Embryonic facial prominence (tissue), 1 donor: ENCODE measurements at regions not wholly inside any gene's neighbourhood (a gene's known extent, or its start where the extent isn't known, plus 50 kb on each side); places are given as distances from the start of the nearest gene placed in this dataset.

ENCODE experiments used
- DNase-seq: peaks from one replicate; pipeline ENCODE4 v3.0.0-alpha.2; 2016; ENCODE audit errors: extremely low spot score

DNA sequence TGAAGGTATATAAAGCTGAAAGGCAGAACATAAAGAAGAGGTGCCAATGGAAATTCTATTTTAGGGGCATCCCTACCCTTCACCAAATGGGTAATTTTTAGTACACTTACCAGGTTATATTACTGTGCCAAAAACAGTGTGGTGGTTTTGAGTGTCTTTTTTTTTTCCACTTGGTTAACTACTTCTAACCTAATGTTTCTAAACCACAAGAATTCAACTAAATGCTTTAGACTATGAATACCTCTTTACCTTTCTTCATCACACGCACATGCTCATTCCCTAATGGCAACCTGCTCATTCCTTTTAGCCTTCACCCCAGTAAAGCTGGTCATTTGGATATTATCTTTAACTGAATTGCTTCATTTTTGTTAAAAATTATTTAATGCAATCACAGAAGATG is 215.6 kb downstream of the PIK3R1 start:
- DNase-seq, result no peak

DNA sequence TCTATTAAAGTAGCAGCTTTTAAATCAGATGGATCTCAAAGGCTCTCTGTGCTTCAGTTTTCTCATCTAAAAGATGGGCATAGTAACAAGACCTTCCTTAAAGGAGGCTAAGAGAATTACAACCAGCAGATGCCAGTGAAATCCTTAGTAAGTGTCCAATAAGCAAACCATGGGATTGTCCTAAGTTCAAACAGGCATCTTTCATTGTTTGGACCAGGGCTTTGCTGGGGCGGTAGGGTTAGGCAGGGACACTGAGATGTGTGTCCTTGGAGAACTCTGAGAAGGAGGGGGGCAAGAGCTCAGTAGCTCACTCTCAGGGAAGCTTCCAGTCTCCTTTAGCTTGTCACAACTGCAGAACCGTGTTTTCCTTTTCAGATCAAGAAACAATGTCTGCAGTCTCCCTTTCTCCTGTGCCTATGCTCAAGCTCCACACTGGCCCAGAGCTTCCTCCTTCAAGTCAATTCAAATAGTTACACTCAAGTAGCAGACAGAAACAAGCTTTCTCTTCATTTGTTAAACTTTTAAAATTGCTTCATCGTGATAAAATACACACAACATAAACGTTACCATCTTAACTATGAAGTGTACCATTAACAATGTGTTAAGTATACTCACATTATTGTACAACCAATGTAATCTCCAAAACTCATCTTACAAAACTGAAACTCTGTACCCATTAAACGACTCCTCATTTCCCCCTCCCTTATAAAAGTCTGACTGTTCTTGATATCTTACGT is 216.2 kb downstream of the PIK3R1 start:
- no peak for DNase-seq

DNA sequence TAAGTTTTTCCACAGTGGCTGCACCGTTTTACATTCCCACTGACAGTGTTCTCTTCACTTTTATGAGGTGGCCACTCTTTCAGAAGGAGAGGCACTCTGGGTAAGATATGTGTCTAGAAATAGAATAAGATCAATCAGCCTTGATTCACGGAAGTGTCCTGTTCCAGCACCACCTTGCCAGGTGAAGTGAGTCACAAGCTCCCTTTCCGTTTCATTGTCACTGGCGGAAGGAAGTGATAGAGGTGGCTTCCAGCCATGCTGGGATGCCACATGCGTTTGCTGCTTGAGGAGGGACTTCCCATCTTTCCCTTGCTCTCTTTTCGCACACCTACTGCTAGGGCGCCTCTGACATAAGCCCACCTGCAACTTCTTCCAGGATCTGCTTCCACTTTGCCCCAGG is 217.1 kb downstream of the PIK3R1 start:
- no peak for DNase-seq

DNA sequence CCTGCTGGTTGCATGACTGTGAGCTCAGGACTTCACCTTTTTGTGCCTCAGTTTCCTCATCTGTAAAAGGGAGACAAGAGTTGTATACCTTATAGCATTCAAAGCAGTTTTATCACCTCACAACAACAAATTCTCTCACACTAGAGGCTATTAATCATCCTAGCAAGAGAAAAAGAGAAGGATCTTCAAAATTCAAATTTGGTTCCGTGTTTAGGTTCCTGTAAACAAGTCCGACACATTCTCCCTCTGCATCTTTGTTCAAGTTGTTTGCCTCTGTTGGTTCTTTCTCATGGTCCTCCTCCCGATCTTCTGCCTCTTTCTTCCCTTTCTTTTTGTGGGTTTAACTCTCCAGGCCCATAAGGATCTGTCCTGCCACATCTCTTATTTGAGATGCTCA is 218.0 kb downstream of the PIK3R1 start:
- no peak for DNase-seq

DNA sequence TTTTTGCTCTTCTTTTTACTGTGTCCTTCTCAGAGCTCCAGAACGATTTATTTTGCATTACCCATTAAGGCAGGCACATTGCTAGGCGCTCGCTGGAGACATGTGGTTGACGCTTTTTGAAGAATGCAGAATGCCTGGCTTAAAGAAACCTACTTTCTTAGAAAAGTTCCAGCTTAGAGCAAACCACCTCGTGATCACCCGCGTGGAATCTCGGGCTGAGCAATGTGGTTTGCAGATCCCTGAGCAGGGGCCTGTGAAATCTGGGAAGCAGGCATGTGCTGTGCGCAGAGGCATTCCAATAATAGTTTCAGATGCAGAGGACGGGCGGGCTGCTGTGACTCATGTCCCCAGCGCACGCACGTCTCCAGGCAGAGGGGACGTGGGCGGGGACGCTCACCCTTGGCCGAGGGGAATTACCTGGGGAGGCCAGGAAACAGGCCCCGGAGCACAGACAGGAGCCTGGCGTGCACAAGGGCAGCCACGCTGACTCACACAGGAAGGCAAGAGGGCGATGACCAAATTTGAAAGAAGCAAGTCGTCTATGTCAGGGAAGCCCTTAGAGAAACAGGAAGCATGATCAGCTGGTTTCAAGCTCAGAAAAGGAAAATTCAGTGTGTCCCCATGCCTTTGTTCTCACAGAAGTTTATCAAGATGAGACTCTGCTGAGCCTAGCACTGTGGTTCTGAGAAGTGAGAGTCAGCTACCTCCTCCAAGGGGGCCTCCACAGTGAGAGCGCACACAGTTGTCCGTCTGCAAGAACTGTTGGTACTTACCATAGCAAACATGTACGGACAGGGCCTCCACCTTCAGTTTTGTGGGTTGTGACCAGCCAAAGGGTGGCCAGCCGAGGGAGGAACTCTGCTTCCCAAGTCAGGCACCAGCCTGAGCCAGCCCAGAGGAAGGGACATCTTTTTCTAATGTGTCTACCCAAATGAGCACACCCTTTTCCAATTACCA is 218.6 kb downstream of the PIK3R1 start:
- DNase-seq, result no peak

DNA sequence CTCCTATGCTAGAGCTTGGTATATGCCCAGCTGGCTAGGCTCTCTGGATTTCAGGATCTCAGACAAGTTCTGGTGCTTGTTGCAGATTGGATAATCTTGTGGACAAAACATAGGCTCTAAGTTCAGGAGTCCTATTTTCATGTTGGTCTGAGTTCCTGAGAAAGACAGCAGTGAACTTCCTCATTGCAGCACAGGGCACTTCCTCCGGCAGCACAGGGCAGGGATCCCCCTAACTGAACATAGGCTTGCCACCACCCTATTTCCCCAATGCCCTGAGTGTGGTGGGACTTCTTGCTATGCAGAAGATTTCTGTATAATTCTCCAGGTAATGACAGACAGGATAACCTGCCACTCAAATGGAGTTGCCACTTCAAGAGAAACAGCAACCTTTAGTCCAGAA is 220.1 kb downstream of the PIK3R1 start:
- DNase-seq, result no peak

DNA sequence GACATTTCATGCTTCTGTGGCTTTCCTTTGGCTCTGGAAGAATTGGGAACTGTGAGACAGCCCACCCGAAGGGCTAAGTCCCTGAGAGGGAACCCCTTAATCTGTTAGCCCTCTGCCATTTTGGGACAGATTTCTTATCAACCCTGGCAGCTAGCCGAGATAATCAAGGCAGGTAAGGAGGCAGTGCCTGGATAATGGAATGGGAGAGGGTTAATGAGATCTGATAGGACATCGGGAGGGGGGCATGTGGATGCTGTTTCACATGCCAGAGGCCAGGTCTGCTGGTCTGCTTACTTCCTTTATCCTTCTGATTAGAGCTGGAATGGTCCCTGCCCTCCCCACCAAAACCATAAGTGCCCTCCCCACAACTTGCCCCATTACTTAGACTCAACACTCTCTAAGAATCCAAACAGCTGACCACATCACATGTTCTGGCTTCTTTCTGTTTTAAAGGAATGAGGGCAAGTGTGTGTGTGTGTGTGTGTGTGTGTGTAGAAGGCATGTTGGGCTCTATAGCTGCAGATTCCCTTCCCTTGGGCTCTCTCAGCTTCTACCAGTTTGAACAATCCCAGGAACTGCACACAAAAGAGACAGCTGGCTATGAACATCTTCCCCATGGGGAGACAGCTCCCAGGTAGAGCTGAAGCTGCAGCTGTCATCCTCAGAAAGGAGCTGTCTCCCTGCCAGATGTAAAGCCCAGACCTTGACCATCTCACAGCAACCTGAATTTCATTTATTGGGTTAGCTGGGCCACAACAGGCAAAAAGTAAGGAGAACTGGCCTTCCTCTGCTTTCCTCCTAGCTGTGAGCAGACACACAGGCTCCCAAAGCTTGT is 221.3 kb downstream of the PIK3R1 start:
- no peak for DNase-seq

DNA sequence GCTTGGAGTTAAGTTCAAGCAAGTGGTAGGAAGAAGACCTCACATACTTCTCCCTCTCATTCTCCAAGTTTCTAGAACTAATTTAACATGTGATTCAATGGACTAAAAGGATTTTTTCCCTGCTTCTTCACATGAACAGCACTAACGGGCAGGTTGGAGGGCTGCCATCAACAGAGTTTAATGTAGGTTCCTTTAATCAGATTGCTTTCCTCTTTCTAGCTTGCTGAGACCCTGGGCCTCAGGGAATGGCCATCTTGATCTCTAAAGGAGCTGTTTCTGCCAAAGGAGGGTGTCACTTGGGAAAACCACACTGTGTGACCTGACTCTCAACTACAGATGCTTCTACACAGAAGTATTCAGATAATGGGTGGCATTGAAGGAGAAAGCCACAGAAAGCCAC is 223.3 kb downstream of the PIK3R1 start:
- DNase-seq, result no peak

DNA sequence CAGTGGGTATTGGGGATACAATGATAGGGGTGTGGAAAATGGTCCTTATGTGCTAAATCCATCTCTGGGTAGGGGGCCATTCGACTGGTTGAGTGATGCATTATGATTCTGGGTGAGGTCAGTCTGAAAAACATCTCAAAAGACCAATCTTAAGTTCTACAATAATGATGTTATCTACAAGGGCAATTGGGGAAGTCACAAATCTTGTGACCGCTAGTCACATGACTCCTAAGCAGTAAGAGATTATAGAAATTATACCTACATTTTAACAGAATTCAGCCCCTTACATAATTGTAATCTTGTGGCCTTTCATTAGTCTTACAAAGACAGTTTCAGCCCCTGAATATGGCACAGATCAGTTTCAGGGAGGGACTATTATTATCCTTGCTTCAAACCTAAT is 224.7 kb downstream of the PIK3R1 start:
- DNase-seq, result no peak

DNA sequence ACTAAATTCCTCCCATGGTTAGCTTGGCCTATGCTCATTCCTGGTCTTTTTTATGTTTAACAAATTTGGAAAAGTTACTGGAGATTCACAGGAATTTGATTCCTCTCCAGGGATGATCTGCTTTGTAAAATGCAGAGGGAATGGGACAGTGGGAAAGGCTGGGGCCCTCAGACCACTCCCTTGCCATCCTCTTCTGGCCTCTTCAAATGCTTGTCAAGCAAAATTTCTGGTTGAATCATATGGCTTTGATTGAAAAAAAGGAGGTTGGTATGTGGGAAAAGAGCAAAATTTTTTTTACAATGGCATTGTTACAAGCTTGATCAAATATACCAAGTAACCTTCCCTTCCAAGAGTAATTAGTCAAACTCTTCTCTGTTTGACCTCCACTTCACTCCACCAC is 225.1 kb downstream of the PIK3R1 start:
- DNase-seq, result no peak

DNA sequence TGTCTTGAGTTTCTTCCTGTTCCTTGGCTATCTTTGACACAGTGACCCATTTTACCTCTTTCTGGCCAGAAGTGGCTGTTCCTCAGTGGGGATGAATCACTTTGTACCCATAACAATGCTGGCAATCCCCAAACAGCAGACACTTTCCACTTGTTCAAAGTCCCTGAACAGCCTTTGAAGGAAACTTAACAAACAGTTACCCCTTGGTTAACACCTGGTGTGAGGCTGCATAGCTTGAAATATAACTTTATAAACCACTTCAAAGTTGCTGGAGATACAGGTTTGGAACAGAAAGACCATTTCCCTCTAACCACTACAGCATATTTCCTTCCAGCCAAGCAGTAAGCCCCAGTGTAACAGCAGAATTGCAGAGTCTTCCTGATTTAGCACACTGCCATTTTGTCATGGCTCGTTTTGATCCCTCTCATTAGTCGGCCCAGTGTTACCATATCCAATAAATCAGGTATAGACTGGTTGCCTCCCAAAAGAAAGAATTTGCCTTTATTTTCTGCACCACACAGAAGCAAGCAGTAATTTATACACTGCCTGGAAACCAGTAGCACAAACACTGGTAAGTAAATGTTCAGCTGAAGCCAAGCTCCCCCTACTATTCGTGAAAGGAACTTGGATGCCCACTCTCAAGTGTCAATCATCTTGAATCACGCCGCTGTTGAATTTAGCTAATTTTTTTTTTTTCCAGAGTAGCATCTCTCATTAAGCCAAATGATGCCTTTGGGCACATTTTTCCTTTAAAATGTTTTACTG is 225.9 kb downstream of the PIK3R1 start:
- no peak for DNase-seq

DNA sequence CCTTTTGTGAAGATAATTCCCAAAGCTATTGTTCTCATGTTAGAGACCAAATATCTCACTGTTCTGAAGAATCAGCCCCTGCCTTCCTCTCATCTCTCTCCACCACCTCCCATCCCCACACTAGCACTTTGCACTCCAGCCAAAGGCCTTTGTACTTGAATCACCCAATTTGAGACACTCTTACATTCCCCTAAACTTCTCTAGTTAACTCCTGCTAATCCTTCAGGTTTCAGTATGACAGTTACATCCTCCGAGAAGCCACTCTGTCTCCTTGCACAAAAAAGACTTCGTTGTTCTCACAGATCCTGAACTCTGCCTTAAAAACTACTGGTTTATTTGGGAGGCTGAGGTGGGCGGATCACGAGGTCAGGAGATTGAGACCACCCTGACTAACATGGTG is 227.5 kb downstream of the PIK3R1 start:
- DNase-seq, result no peak

DNA sequence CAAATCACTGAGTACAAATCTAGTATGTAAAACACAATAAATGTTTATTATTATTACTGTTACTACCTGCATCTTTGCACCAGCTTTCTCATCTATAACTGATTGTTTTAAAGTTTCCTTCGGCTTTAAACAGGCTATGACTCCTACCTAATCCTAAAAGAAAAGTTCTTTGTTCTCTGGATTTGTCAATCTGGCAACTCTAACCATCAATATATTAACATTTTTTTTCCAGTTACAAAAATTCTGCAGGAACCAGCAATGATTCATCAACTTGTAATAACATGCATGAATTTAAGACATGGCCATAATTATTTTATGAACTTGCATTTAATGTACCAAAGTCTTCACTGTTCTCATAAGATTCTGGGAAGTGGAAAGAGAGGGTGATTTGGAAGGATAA is 228.5 kb downstream of the PIK3R1 start:
- no peak for DNase-seq

DNA sequence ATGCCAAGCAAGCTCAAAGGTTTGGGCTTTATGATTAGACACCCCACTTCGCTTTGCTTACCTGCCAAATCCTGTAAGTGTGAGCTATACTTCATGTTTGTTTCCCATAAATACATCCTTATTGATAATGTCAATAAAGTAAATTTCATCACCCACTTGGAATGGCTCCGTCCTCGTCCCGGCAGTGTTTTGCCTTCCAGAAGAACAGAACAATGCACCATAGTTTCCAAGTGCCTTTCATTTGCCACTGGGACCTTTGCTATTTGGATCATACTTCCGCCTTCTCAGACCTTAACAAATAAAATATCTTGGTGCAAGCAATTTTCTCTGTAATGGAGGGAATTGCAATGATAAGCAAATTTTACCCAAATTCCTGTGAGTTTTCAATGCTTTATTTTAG is 229.3 kb downstream of the PIK3R1 start:
- no peak for DNase-seq

DNA sequence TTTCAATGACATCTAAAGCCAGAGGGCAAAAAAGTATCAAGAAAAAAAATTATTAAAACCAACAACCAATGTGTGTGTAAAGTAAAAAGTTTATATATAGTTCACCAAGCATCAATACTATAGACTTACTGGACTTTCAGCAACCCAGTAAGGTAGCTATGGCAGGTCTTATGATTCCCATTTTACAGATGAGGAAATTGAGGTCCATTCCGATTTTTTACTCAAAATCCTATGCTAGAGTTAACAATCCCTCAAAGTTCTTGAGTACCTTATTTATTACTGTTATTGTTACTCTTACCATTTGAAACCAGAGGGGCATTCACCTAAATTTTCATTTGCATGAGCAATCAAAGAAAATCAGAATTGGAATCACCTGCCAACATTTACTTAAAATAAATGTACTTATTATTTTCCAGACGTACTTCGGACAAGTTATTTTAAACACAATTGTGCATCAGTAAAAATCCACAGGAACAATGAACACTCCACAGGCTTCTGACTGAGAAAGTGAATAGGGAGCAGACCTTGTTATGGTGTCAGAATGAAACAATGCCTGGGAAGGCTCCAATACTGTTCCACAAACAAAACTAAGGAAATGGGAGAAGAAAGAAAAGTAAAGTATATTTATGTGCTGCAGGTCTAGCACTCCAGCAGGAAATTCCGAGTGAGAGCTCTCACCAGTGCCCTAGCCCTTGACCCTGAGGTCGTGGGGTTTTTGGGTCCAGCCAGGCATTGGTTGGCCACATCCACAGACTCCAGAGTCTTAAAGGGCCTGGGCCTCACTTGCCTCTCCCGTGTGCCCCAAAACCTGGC is 229.9 kb downstream of the PIK3R1 start:
- DNase-seq, result no peak

DNA sequence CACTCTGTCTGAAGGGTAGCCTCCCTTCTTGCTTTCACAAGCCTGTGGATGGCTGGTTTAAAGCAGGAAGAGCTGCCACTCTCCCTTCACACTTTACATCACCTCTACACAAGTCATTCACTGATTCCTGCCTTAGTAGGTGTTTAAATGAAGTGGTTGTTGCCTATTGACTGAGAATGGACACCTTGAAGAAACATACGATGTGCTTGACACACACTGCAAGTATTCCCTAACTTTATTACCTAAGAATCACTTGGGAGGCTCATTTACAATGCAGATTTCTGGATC is 230.5 kb downstream of the PIK3R1 start:
- no peak for DNase-seq

DNA sequence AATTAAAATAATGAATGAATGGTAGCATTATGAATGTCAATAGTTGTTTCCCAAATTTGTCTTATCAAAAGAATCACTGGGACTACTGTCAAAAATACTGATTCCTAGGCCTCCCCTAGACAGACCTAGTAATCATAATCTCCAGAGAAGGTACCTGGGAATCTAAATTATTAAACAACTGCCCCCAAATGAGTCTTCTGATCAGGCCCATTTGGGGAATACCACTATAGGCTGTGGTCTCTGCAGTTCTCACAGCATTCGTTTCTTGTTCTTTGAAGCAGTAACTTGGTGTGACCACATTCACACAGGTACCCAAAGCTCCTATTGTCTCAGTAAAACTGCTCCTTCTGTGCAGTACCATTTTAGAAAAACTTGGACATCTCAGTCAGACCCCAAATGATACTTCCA is 230.9 kb downstream of the PIK3R1 start:
- no peak for DNase-seq

DNA sequence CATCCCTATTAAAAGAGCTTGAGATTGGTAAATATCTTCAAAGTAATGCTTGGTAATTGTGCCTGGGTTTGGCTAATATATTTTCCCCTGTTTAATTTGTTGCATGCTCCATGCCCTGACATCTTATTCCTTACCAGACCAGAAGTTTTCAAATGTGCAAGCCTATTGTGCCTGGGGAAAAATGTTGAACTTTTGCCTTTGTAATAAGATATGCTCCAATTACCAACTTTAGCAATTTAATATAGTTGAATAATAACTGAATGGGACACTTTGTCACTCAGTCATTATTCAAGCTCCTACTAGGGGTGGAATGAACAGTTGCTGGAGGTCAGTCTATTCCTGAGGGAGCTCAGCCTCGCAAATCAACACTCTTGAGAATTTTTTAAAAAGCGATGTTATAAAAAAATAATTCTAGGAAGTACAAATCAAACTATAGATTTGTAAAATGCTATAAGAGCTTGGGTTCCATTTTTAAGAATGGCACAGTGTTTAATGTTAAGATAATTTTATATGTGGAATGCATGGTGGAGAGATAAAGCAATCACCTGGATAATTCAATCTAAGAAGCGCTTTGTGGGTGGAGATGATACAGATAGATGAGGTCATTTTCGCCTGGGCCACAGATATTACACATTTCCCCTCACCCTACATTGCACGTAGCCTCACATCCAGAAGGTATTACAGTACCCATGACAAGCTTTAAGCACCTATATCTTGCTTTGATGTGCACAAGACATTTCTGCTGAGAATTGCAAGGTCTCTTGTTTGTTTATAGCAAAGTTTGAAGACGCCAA is 231.8 kb downstream of the PIK3R1 start:
- DNase-seq, result no peak

DNA sequence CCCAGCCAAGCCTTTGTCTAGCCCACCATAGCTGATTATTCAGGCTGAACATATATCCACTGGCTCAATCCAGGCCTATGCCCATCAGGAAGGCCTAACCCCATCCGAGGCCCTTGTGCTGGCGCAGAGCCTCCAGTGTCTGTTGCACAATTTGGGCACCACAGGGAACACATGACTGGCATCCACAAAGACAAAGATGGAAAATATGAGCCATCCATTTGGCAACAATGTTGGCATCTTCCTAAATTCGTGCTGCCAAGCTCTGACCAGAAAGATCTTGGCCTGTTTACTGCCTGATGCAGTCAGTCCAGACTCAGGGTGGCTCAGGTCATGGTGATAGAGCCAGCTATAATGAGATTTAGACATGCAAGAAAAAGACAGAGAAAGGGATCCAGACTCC is 233.8 kb downstream of the PIK3R1 start:
- no peak for DNase-seq

DNA sequence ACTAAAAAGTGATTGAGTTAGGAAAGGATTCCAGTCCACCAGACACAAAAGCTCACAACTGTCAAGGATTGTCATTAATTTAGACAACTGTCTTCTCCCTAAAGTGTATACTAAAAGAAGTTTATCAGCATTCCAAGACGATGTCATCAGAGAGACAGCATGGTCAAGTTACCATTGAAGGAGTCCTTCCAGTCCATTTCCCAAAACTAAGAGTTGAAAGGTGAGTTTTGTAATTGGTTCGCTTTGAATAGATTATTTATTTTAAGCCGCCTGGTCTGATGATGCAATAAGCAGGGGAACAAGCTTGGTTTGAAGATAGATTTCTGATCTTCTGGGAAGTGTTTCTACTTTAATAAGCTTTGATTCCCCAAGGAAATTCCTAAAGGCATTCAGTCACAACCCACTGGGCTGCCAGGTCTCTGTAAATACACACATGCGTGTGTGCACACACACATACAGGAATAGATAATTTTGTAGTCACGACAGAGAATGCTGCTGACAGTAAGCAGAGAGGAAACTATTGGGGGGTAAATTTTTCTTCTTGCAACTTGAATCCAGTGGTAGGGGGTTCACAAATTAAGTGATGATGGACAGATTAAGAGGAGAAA is 234.8 kb downstream of the PIK3R1 start:
- DNase-seq, result no peak
